NCI-H526 (cell line): ENCODE measurements at regions not wholly inside any gene's neighbourhood (a gene's known extent, or its start where the extent isn't known, plus 50 kb on each side); places are given as distances from the start of the nearest gene placed in this dataset.

ENCODE experiments used
- DNase-seq, 2 experiments: peaks; one replicate each; lab custom pipeline; 2025; lab: John Stamatoyannopoulos, UW

DNA sequence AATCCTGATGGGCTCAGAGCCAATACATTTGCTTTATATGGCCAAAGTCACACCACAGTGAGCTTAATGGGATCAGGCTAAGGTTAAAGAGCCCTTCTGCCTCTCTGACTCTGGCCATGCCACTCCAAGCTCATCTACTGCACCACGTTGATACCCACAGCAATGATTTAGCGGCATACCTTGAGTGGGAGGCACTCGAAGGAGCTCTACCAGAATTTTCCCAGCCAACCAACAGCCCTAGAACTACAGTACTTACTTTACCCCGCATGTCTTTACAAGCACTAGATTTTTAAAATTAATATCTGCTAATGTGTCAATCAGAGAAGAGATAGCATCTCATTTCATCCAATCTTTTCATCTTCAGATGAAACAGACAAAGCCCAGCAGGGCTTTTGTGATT is 300.5 kb downstream of the GRIN2B start:
- no peak for DNase-seq

GRCh38 chr12:13676880-13677279 is 304.5 kb downstream of the GRIN2B start:
- no peak for DNase-seq

DNA sequence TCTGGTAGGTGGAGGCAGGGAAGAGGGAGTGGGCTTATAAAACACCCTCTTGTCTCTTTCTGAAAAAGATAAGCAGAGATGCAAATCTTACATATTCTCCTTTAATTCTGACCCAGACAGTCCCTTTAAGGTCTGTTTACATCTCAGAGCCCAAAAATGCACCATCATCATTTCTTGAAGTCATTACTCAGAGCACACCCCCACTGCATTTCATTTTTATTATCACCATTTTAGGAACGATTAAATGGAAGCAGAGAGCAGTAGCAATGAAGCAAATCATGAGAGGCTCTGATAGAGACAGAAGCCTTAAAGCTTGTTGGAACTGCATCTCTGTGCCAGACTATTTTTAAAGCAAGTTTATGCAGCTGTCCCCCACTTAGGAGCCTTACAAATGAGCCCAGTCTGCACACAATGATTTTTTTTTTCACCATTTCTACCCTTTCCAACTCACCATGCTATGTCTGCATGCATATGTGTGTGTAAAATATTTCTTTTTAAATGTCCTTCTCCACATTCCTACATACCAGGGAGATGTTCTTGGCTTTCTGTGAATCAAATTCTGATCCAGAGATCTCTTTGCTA is 311.0 kb downstream of the GRIN2B start:
- DNase-seq = no peak

GRCh38 chr12:13668880-13669279 is 312.5 kb downstream of the GRIN2B start:
- DNase-seq = no peak

DNA sequence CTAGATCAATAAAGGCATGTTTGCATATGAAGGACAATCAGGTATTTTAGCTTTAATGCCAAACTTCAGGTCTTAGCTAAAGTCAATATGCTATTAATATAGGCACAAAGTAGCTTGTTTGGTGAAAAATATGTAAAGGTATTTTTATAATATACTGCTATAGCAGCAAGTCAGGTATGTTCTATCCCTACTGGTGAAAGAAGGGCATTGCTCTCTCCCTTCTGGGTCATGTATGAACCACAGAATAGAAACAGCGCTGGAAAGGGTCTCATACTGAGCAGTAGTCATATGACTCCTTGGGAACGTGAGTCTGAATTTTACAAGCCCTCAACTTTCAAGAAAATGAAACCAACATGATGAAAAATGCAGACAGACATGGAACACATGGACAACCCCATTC is 314.6 kb downstream of the GRIN2B start:
- DNase-seq = no peak

DNA sequence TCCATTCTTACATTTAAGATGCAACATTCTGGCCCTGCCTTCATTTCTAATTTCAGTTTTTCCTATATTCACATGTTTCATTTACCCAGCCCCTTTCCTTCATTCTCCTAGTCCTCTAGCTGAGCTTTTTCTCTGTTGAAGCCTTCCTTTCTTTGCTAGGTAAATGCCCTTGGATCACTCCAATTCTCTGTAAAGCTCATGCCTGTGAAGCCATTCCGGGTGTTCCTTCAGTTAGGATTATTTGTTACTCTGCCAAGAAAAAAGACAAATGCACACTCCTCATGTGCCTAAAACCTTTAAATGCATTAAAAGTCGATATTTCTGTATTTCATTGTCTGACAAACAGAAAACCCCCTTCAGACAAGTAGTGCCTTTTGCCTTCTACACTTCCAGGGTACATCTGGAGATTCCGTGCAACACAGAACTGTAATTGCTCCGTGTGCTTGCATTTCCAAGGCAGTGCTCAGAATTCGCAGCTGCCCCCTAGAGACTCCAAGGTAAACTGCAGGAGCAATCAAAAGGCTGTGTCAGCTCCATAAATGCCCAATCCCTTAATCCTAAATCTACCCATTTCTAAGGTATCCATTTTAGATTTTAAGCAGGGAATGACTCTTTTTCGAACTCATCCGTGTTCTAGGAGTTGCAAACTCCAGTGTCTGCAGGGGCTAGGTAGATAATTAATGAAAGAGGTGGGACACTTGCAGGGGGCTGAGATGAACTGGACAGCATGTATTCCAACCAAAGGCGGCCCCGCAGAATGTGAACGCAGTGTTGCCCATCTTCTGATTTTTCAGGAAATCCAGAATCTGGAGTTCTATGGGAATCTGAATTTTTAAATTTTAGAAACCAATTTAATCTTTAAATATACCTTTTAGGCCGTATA is 320.2 kb downstream of the GRIN2B start:
- DNase-seq = peak; percentile 13 to 75

DNA sequence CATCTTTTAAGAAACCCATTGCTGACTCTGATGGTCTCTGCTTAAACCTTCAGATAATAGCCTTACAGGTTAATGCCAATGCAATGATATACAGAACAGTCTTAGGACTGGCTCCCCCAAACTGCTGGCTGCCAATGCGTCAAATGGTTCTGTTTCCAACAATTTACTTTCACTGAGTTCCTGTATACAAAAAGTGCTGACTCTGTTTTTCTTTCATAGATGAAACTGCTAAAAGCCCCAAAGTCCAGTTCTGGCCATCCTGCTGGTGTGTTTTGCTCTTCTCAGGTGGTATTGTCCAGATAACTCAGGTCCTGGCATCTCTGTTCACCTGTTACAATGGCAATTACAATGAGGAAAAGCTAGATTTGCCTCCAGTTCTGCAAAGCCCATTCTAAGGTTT is 326.9 kb downstream of the GRIN2B start:
- DNase-seq = no peak

- DNase-seq = no peak
These were observed 329.3 kb downstream of the GRIN2B start for GRCh38 chr12:13652105-13652504.

DNA sequence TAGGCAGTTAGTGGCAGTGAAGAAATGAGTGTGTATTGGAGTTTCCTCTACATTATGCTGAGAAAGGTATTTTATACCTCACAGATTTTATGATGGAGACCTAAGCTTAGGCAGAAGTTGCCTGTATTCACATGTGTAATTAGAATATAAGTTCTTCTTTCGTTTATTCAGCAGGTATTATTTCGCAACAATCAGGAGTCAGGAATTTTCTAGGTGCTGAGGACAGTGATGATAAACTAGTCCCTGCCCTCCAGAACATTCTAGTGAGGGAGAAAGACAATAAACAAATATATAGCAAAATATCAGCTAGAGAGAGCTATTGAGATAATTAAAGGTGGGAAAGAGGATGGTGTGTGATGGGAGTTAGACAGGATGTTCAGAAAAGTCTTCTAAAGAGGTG is 345.7 kb downstream of the GRIN2B start:
- DNase-seq = no peak

DNA sequence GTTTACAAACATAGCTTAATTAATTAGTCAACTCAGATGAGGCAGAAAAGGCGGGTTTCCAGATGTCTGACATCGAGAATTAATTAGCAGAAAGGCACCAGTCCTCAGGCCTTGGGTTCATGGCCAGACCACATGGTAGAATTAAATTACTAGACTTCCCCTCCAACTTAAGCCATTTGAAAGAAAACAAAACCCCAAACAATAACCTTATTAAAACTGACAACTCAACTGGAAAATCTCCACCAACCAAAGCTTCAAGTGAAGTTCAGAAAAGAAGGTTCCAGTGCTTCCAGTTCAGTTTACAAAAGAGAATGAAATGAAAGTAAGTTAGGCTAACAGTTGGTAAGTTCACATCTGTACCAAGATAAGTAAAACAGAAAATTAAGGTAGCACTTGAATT is 349.5 kb downstream of the GRIN2B start:
- no peak for DNase-seq

DNA sequence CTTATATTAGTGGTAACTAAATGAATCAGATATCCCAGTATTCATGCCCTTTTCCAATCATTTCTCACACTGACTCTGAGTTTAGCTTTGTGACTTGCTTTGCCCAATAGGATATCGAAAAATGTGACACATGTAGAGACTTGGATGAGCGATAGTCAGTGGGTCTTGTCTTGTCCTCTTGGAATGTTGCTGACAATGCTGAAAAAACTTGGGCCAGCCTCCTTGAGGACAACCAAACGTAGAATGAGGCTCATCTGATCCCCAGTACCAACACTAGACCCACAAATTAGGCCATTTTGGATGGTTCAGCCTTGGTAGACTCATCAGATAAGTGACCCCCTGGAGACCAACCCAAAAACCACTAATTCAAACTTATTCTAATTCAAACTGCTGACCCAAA is 351.0 kb downstream of the GRIN2B start:
- no peak for DNase-seq

GRCh38 chr12:13628067-13628466 is 353.3 kb downstream of the GRIN2B start:
- DNase-seq = no peak

DNA sequence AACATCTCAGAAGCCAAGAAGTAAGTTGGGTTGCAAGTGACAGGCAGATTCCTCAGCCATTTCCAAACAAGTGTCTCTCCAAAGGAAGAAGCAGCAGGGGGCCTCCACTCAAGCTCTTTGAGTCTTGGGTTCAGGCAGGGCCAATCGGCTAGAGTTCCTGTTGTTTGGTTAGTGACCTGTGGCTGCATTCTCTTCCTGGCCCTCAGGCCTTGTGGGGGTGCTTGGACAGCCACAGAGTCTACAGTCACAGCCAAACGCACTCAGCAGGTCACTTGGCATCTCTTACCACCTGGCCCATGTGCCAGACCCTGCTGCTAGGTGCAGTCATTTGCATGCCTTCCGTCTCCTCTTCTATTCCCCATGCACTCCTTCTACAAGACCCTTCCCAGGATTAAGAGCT is 353.9 kb downstream of the GRIN2B start:
- DNase-seq = no peak

GRCh38 chr12:13613297-13613696 is 368.1 kb downstream of the GRIN2B start:
- no peak for DNase-seq

DNA sequence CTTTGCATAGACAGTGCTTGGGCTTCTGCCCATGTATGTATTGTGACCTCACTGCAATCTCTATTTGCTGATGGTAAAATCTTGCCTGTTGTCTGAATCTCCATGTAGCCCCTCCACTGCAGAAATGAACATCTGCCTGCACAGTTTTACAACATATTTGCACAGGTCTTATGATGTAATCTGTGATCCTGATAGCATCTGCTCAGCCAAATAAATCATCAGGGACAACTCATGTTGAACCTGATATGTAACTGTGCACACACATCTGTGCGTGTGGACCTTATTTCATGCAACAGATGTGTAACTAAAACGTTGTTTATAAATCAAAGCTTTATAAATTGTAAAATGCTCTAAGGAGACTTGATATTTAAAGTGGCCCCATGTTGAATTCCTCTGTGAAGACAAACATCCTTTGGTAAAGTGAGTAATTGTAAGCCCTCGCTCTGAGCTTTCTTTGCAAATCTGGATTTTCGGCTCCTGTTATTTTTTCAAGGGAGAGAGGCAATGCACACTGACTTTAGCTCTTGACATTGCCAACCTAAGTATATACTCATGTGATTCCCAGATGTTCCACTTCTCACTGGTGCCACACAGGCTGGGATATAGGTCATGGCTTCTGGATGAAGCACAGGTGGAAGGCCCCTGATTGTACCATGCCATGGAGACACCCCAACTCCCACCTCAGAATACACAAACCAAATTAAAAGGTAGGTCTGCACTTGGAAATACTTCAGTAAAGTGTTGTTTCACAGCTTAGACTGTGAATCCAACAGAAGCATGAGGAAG is 371.3 kb downstream of the GRIN2B start:
- no peak for DNase-seq

DNA sequence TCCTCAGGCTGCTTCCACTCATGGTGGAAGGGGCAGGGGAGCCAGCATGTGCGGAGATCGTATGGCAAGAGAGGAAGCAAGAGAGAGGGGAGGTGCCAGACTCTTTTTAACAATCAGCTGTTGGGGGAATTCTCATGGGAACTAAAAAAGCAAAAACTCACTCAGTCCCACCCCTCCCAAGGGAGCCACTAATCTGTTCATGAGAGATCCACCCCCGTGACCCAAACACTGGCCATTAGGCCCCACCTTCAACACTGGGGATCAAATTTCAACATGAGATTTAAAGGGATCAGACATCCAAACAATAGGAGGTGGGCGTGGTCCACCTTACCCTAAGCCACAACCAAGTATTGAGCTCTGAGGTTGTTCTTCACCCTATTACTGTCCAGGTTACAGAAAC is 375.1 kb downstream of the GRIN2B start:
- DNase-seq = peak; percentile 25 to 67

GRCh38 chr12:13603953-13604352 is 377.4 kb downstream of the GRIN2B start:
- no peak for DNase-seq

- no peak for DNase-seq
These were observed 379.2 kb downstream of the GRIN2B start for GRCh38 chr12:13602172-13602571.

GRCh38 chr12:13599176-13599575 is 382.2 kb downstream of the GRIN2B start:
- no peak for DNase-seq

GRCh38 chr12:13597837-13598236 is 383.6 kb downstream of the GRIN2B start:
- no peak for DNase-seq

DNA sequence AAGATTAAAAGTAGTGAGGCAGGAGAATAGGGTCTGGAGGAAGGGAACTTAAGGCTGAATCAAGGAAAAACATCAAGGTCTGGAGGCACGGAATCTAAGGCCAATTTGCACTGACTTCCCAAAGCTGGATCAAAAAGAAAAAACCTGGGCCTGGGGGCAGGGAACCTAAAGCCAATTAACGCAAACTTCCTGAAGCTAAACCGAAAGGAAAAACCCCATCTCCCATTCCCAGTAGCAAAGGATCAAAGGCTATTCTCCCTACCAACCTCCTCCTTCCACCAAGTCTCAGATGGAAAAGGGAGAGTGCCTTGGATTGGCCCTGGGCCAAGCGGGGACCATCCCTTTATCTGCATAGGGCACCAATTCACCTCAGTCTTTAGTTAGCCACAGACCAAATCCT is 384.2 kb downstream of the GRIN2B start:
- DNase-seq = no peak

DNA sequence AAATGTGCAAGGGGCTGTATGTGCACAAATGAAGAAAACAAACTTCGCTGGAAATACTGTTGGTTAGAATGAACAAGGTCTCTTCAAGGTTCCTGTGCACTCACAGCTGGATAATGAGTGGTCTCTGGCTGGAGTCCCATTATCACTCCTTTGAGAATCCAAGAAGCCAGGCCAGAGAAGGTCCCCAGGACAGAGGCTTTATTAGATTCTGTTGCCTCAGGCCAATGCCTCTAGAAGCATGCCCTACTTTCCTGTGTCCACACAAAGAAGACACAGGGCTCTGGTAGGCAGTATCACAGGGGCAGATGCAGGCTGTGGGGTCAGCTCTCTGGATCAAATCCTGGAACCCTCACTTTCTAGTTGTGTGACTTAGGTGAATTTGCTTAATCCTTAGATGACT is 384.7 kb downstream of the GRIN2B start:
- DNase-seq = no peak
